AG10803 (cell line): ENCODE measurements at regions not wholly inside any gene's neighbourhood (a gene's known extent, or its start where the extent isn't known, plus 50 kb on each side); places are given as distances from the start of the nearest gene placed in this dataset.

Experiments
- DNase-seq: peaks from one replicate; pipeline ENCODE4 v3.0.0; 2010; ENCODE audit warnings: low read depth
- H3K4me3 ChIP-seq: 2 replicates; pipeline ENCODE4 v1.5.1; 2011; ENCODE audit warnings: mild to moderate bottlenecking, low read length, control low read depth
- CTCF ChIP-seq: conservative IDR thresholded peaks from 2 replicates; pipeline ENCODE4 v1.5.1; 2011; ENCODE audit warnings: mild to moderate bottlenecking, low read length, control low read depth, inconsistent platforms

- no peak overlapping the region for H3K4me3 ChIP-seq
- peak; percentile 73 for DNase-seq
- no peak for TF ChIP-seq CTCF
Measured at GRCh38 chr13:97567510-97568243, 133.7 kb downstream of the RAP2A start.

GRCh38 chr13:97568850-97569249, 134.9 kb downstream of the RAP2A start:
- no peak for DNase-seq
- H3K4me3 ChIP-seq, result no peak overlapping the region
- TF ChIP-seq CTCF, result no peak

GRCh38 chr13:97569841-97570240, 135.9 kb downstream of the RAP2A start:
- TF ChIP-seq CTCF, result no peak
- DNase-seq, result peak; percentile 22
- no peak overlapping the region for H3K4me3 ChIP-seq

- no peak for TF ChIP-seq CTCF
- H3K4me3 ChIP-seq, result no peak overlapping the region
- DNase-seq, result no peak
Measured at GRCh38 chr13:97570442-97570841, 136.5 kb downstream of the RAP2A start.

- no peak for TF ChIP-seq CTCF
- no peak for DNase-seq
Measured at GRCh38 chr13:97573011-97573410, 139.0 kb downstream of the RAP2A start.

GRCh38 chr13:97574926-97575325, 141.0 kb downstream of the RAP2A start:
- TF ChIP-seq CTCF, result peak; percentile 56
- DNase-seq, result peak; percentile 25
- no peak overlapping the region for H3K4me3 ChIP-seq

More at GRCh38 chr13:97573011-97573410, 139.0 kb downstream of the RAP2A start:
- no peak overlapping the region for H3K4me3 ChIP-seq

GRCh38 chr13:97577026-97577425, 143.1 kb downstream of the RAP2A start:
- TF ChIP-seq CTCF, result no peak
- no peak overlapping the region for H3K4me3 ChIP-seq
- no peak for DNase-seq
